Thymus (tissue), 11 donors: ENCODE measurements at regions not wholly inside any gene's neighbourhood (a gene's known extent, or its start where the extent isn't known, plus 50 kb on each side); places are given as distances from the start of the nearest gene placed in this dataset.

Source experiments
- DNase-seq, 9 donors: peaks; one replicate each; pipeline ENCODE4 v3.0.0-alpha.2; 2013; ENCODE audit warnings: low spot score in 9 of 9, low read depth in 6 of 9, missing footprints in 1 of 9
- H3K27ac ChIP-seq, 2 donors: one replicate each; pipeline ENCODE4 v1.5.1; 2013; ENCODE audit warnings: control low read depth in 1 of 2, low read depth in 1 of 2, low read length in 1 of 2, mild to moderate bottlenecking in 1 of 2, moderate library complexity in 1 of 2
- H3K27me3 ChIP-seq, 2 donors: one replicate each; pipeline ENCODE4 v1.5.1; 2013; ENCODE audit warnings: low read length in 1 of 2; ENCODE audit not compliant: control insufficient read depth in 2 of 2, insufficient read depth in 1 of 2
- H3K36me3 ChIP-seq, 2 donors: one replicate each; pipeline ENCODE4 v1.5.1; 2013; ENCODE audit warnings: low read length in 1 of 2, mild to moderate bottlenecking in 1 of 2, moderate library complexity in 1 of 2; ENCODE audit not compliant: control insufficient read depth in 2 of 2, insufficient read depth in 2 of 2
- H3K4me1 ChIP-seq, 2 donors: one replicate each; pipeline ENCODE4 v1.5.1; 2013; ENCODE audit warnings: low read length in 2 of 2; ENCODE audit not compliant: control insufficient read depth in 2 of 2, insufficient read depth in 2 of 2
- H3K4me3 ChIP-seq, 2 donors: one replicate each; pipeline ENCODE4 v1.5.1; 2013; ENCODE audit warnings: low read length in 2 of 2, control low read depth in 1 of 2, mild to moderate bottlenecking in 1 of 2
- H3K9me3 ChIP-seq, 2 donors: one replicate each; pipeline ENCODE4 v1.5.1; 2013; ENCODE audit warnings: low read length in 1 of 2, mild to moderate bottlenecking in 1 of 2; ENCODE audit not compliant: control insufficient read depth in 2 of 2, insufficient read depth in 1 of 2
- WGBS: extraction: QIAGEN DNeasy Blood & Tissue Kit; methylation state at CpG from one replicate; pipeline ENCODE4 v1.1.7; 2013; 5-methylcytosine and 5-hydroxymethylcytosine counted together
- donor health status: healthy.

DNA sequence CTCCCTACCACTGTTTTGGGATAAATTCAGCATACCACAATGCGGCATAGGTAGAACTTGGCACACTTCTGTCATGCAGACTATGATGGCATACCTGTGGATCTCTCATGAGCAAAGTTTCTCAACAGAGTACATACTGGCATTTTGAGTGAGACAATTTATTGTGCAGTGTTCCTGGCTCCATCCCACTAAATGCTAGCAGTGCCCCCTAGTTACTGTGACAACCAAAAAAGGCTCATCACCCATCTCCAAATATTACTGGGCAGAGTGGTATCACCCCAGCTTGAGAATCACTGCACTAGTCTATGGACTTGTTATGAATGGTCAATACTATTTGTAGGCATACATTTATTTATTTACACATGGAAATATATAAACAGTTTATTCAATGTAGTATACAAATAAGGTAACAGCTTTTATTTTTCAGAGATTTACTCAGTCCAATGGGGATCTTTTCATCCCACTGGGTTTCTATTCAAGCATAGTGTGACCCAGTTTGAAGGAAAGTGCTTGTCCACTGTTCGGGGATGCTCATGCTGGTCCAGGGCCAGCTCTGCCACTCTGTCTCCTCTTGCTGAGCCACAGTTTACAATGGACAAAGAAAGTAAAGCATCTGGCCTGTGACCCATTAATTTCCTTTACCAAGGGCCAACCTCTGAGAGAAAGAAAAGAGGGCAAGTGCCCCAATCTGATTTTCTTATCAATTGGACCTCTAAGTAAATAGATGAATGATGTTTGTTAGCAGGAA, 81.0 kb upstream of the IL2 start:
- Histone ChIP-seq H3K27ac (no peak overlapping the region), H3K27me3 (no peaks in the 10 kb centered on the region), H3K9me3 (no peaks in the 10 kb centered on the region), H3K4me3 (no peak overlapping the region), H3K36me3 (no peaks in the 10 kb centered on the region), H3K4me1 (no peaks in the 10 kb centered on the region)
- 96% methylated on average over 2 of the region's 2 CpGs for WGBS
- DNase-seq: no peak

DNA sequence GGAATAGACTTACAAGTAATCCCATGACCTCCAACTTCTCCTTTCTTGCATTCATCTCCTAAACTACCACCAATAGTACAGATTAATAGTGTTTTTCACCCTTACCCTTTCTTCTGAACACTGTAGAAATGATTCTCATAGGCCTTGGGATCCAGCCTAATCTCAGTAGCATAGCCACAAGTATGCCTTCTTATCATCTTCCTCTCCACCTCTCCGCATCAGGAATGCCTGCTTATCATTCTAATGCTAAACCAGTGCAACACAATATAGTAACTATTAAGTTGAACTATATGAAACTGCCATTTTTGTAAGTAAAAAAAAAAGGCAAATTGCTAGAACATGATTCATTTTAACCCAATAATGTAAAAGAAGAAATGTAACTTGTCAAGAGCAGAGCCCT, 79.5 kb upstream of the IL2 start:
- H3K27ac ChIP-seq: no peak overlapping the region
- no peaks in the 10 kb centered on the region for H3K36me3 ChIP-seq
- DNase-seq: no peak

DNA sequence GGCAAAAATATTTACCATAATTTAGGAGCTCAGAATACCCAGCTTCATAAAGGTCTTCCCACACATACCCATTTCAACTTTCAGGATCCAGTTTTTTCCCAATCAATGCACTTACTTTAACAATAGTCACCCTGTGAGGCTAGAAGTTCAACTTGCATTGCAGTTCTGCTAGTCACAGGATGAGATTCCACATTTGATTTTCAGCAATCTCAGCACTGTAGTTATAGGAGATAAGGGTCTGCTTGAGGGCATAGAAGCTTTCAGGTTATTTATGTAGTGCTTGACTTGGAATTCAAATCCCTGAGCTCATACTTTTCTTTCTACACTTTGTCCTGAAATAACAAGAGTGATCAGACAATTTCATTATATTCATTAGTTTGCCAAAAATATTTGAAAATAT, 78.3 kb upstream of the IL2 start:
- no peaks in the 10 kb centered on the region for H3K4me1 ChIP-seq
- no peaks in the 10 kb centered on the region for H3K27me3 ChIP-seq
- H3K4me3 ChIP-seq: no peak overlapping the region
- no peaks in the 10 kb centered on the region for H3K36me3 ChIP-seq
- H3K9me3 ChIP-seq: no peaks in the 10 kb centered on the region
- H3K27ac ChIP-seq: no peak overlapping the region
- no peak for DNase-seq

More for the DNA sequence above, 79.5 kb upstream of the IL2 start:
- Histone ChIP-seq H3K27me3 (no peaks in the 10 kb centered on the region), H3K4me3 (no peak overlapping the region), H3K9me3 (no peaks in the 10 kb centered on the region), H3K4me1 (no peaks in the 10 kb centered on the region)
- WGBS: 93% methylated on average over 1 of the region's 1 CpG

DNA sequence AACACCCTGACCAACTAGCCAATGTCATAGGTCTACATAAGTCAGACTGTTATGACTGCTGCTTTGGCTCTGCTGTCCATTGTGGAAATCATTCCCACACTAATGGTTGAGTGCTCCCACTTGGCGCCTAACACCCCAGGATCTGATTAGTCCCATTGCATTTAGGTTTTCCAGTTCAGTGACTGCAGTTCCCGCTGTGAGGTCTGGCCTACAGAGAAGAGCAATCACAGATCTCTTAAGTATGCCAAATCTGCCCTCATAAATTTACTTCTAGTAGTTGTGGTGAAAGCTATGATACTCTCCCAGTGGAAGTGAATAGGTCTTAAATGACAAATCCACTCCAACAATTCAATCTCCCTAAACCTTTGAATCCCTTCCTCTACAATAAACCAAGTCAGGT, 77.3 kb upstream of the IL2 start:
- H3K36me3 ChIP-seq: no peaks in the 10 kb centered on the region
- WGBS: 93% methylated on average over 2 of the region's 2 CpGs
- no peaks in the 10 kb centered on the region for H3K27me3 ChIP-seq
- no peaks in the 10 kb centered on the region for H3K9me3 ChIP-seq
- no peak overlapping the region for H3K4me3 ChIP-seq
- no peak for DNase-seq
- H3K27ac ChIP-seq: no peak overlapping the region
- no peaks in the 10 kb centered on the region for H3K4me1 ChIP-seq

DNA sequence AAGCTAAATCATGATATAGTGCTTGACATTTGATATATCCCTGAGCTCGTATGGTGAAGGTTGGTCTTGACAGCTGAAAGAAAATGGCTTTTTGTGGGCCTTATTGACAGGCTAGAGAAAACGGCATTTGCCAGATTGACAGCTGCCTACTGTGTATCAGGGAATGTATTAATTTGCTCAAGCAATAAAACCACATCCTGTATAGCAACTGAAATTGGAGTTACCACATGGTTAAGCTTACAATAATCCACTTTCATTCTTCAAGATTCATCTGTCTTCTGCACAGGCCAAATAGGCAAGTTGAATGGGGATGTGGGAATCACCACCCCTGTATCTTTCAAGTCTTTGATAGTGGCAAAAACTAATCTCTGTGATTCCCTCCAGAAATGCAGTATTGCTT, 76.2 kb upstream of the IL2 start:
- no peaks in the 10 kb centered on the region for H3K4me1 ChIP-seq
- H3K9me3 ChIP-seq: no peaks in the 10 kb centered on the region
- 87% methylated on average over 2 of the region's 2 CpGs for WGBS
- no peak overlapping the region for H3K4me3 ChIP-seq
- no peak for DNase-seq
- H3K27ac ChIP-seq: no peak overlapping the region
- H3K36me3 ChIP-seq: no peaks in the 10 kb centered on the region
- no peaks in the 10 kb centered on the region for H3K27me3 ChIP-seq

DNA sequence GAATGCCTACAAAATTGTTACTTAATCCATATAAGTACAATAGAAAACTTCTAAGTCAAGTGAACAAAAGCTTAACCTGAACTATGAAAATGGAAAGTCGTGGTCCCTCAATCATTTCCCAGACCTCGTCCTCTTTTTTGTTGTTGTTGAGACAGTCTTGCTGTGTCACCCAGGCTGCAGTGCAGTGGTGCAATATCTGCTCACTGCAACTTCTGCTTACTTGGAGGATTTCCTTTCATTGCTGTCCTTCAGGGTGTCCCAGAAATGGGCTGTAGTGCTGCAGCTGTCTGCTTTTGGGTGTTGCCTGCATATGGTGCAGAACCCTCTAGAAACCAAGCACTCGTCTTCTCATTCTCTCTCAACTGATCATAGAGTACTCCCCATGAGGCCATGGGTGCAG, 75.0 kb upstream of the IL2 start:
- H3K9me3 ChIP-seq: no peaks in the 10 kb centered on the region
- no peaks in the 10 kb centered on the region for H3K4me1 ChIP-seq
- no peaks in the 10 kb centered on the region for H3K27me3 ChIP-seq
- H3K27ac ChIP-seq: no peak overlapping the region
- H3K4me3 ChIP-seq: no peak overlapping the region
- DNase-seq: no peak
- 93% methylated on average over 3 of the region's 3 CpGs for WGBS
- no peaks in the 10 kb centered on the region for H3K36me3 ChIP-seq

DNA sequence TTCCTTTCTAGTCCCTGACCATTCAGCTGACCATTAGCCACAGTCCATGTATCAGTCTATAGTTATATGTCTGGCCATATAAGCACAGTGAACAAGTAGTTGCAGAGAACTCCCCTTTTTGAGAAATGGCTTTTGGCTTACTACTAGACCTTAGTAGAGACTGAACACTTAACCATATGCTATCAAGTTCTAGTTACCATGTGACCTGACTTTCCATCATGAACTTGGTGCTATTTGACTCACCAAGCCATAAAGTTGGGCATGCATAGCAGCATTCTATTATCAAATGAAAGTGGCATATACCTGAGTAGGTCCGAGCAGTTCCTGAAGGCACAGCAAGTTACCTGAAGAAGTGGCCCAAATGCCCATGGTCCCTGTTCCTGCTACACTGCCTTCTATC, 74.5 kb upstream of the IL2 start:
- Histone ChIP-seq H3K27ac (no peak overlapping the region), H3K36me3 (no peaks in the 10 kb centered on the region), H3K4me3 (no peak overlapping the region), H3K9me3 (no peaks in the 10 kb centered on the region), H3K4me1 (no peaks in the 10 kb centered on the region), H3K27me3 (no peaks in the 10 kb centered on the region)
- WGBS: 100% methylated on average over 1 of the region's 1 CpG
- DNase-seq: no peak

DNA sequence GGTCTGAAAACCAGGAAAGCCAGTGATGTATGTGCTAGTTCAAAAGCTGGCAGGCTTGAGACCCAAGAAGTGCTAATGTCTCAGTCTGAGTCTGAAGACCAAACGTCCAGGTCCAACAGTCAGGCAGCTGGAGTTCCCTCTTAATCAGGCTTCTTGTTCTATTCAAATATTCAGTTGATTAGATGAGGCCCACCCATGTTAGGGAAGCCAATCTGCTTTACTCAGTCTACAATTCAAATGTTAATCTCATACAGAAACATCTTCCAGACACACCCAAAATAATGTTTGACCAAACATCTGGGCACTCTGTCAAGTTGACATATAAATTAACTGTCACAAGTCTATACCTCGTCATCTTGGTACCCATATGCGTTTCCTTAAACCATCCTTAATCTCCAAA, 72.4 kb upstream of the IL2 start:
- 83% methylated on average over 3 of the region's 3 CpGs for WGBS

DNA sequence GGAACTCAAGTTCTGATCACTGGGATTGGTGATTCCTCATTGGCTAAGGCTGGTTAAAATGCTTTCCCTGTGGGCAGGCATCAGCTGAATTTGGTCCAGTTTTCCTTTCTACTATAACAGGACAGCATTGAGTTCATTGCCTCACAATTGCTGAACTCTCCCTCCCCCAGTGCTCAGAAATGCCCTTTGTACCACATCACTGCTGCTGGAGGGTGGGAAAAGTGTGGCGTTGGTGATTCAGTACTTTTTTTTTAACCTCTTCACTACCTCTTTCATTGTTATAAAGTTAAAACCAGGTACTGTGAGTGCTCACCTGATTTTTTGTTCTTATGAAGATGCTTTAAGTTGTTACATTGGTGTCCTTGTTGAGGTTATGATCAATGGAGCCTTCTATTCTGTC, 69.3 kb upstream of the IL2 start:
- WGBS: 91% methylated on average over 1 of the region's 1 CpG
- H3K4me3 ChIP-seq: no peak overlapping the region
- H3K27me3 ChIP-seq: no peaks in the 10 kb centered on the region

More for the DNA sequence above, 72.4 kb upstream of the IL2 start:
- no peaks in the 10 kb centered on the region for H3K36me3 ChIP-seq
- DNase-seq: no peak
- H3K27me3 ChIP-seq: no peaks in the 10 kb centered on the region
- H3K4me1 ChIP-seq: no peaks in the 10 kb centered on the region
- H3K9me3 ChIP-seq: peaks cover 0 to 4% of the 10 kb centered on the region in 2 donors
- H3K27ac ChIP-seq: no peak overlapping the region
- no peak overlapping the region for H3K4me3 ChIP-seq

More for the DNA sequence above, 69.3 kb upstream of the IL2 start:
- Histone ChIP-seq H3K36me3 (no peaks in the 10 kb centered on the region), H3K27ac (no peak overlapping the region), H3K9me3 (peaks cover 0 to 4% of the 10 kb centered on the region in 2 donors), H3K4me1 (no peaks in the 10 kb centered on the region)
- DNase-seq: no peak
